HepG2 (cell line): ENCODE measurements at regions not wholly inside any gene's neighbourhood (a gene's known extent, or its start where the extent isn't known, plus 50 kb on each side); places are given as distances from the start of the nearest gene placed in this dataset.

Experiments used
- ATAC-seq: fragments of 200-7000 bp; cut with Tn5 transposase; 3 replicates; pipeline ENCODE4 v1.9.1; 2020; ENCODE audit warnings: mild to moderate bottlenecking, moderate library complexity
- BruUV-seq: library from RNA; stranded (reverse); fragments of 400-500 nt; replicated peaks from 2 replicates; lab custom pipeline; 2021; lab: Mats Ljungman, UMichigan
- CTCF ChIA-PET: fragments of 300-600 bp; formaldehyde crosslinking; extraction: SDS; loops from one replicate; lab custom pipeline; 2021; ENCODE audit warnings: low total read pairs, inconsistent platforms, low intra/inter-chr PET ratio; lab: Yijun Ruan, JAX
- POLR2A ChIA-PET: fragments of 350-600 bp; sonication (Branson Sonifier 250); formaldehyde crosslinking; loops from one replicate; lab custom pipeline; 2020; ENCODE audit warnings: antibody characterized with exemption, inconsistent platforms; lab: Yijun Ruan, JAX
- DNase-seq: peaks from one replicate; pipeline ENCODE4 v3.0.0-alpha.2; 2015; ENCODE audit warnings: low spot score
- FAIRE-seq: peaks from 3 replicates; lab custom pipeline; 2011; peaks lifted over from hg19 to GRCh38; lab: Jason Lieb, UNC
- H2AFZ ChIP-seq: one replicate; pipeline ENCODE4 v1.6.1; 2011; ENCODE audit warnings: low read length, inconsistent platforms
- H3K27ac ChIP-seq: fragments of 300-600 bp; 3 replicates; pipeline ENCODE4 v1.8.0; 2011; ENCODE audit warnings: mixed run types, mild to moderate bottlenecking, mixed read lengths, low read length, inconsistent platforms; ENCODE audit not compliant: insufficient read depth; ENCODE audit errors: extremely low read length
- H3K27me3 ChIP-seq, 2 experiments: fragments of 200-600 bp in 1 of 2; 2 replicates in 1 of 2; 3 replicates in 1 of 2; pipeline versions ENCODE4 v1.6.0 to v1.8.0; 2011; ENCODE audit warnings: low read length in 2 of 2, mild to moderate bottlenecking in 2 of 2, moderate library complexity in 2 of 2, inconsistent platforms in 1 of 2; ENCODE audit not compliant: insufficient read depth in 2 of 2, control insufficient read depth in 1 of 2
- H3K36me3 ChIP-seq, 2 experiments: fragments of 200-600 bp in 1 of 2; replicated peaks in 1 of 2; 2 replicates in 1 of 2; 3 replicates in 1 of 2; pipeline versions ENCODE4 v1.5.1 to v1.8.0; 2011; ENCODE audit warnings: low read length in 2 of 2, inconsistent platforms in 1 of 2; ENCODE audit not compliant: insufficient read depth in 2 of 2, control insufficient read depth in 1 of 2
- H3K4me1 ChIP-seq: 2 replicates; pipeline ENCODE4 v1.5.1; 2012; ENCODE audit warnings: low read length, inconsistent platforms; ENCODE audit not compliant: insufficient read depth
- H3K4me2 ChIP-seq: 2 replicates; pipeline ENCODE4 v1.6.0; 2011; ENCODE audit warnings: low read depth, low read length, inconsistent platforms
- H3K4me3 ChIP-seq, 3 experiments: fragments of 200-600 bp in 1 of 3; sonication (generic), shearing (Covaris generic) in 1 of 3; replicated peaks in 1 of 3; 2 replicates each; pipeline ENCODE4 v1.5.1; 2011 to 2016; ENCODE audit warnings: low read length in 3 of 3, inconsistent platforms in 2 of 3, low read depth in 2 of 3, mild to moderate bottlenecking in 2 of 3, control low read depth in 1 of 3, mixed read lengths in 1 of 3; ENCODE audit not compliant: insufficient read depth in 1 of 3
- H3K79me2 ChIP-seq: one replicate; pipeline ENCODE4 v1.6.1; 2011; ENCODE audit warnings: low read length, inconsistent platforms; ENCODE audit not compliant: insufficient read depth
- H3K9ac ChIP-seq: 2 replicates; pipeline ENCODE4 v1.6.0; 2011; ENCODE audit warnings: mild to moderate bottlenecking, low read depth, low read length, inconsistent platforms; ENCODE audit not compliant: insufficient read depth
- H3K9me3 ChIP-seq: 2 replicates; pipeline ENCODE4 v1.5.1; 2012; ENCODE audit warnings: mild to moderate bottlenecking, low read length
- H4K20me1 ChIP-seq: 2 replicates; pipeline ENCODE4 v1.6.0; 2011; ENCODE audit warnings: inconsistent platforms, mild to moderate bottlenecking, low read length, moderate library complexity; ENCODE audit not compliant: insufficient read depth
- AKAP8 ChIP-seq: sonication (generic); formaldehyde crosslinking; IDR thresholded peaks from 2 replicates; pipeline ENCODE4 v1.5.1; 2020; ENCODE audit warnings: mild to moderate bottlenecking, missing genetic modification reagents
- BHLHE40 ChIP-seq: IDR thresholded peaks from 2 replicates; pipeline ENCODE4 v1.6.1; 2011; ENCODE audit warnings: low read length, improper control_type of control experiment
- CBX1 ChIP-seq: IDR thresholded peaks from one replicate; pipeline ENCODE4 v1.6.1; 2016; ENCODE audit warnings: antibody characterized with exemption, low read depth
- CEBPB ChIP-seq: IDR thresholded peaks from 2 replicates; pipeline ENCODE4 v1.6.1; 2011; ENCODE audit warnings: low read depth, low read length, improper control_type of control experiment, borderline replicate concordance
- CREB1 ChIP-seq, 2 experiments: fragments of 450-650 bp in 1 of 2; IDR thresholded peaks; 2 replicates each; pipeline ENCODE4 v1.6.1; 2016 to 2017; ENCODE audit warnings: control low read depth in 1 of 2, mild to moderate bottlenecking in 1 of 2, missing compliant biosample characterization in 1 of 2, missing genetic modification characterization in 1 of 2
- DNMT3B ChIP-seq: conservative IDR thresholded peaks from 2 replicates; pipeline ENCODE4 v1.6.1; 2016; ENCODE audit warnings: missing biosample characterization, control low read depth
- FLYWCH1 ChIP-seq: sonication (generic); formaldehyde crosslinking; IDR thresholded peaks from 2 replicates; pipeline ENCODE4 v1.8.1; 2023; ENCODE audit warnings: mild to moderate bottlenecking, missing genetic modification reagents
- HHEX ChIP-seq: IDR thresholded peaks from 2 replicates; pipeline ENCODE4 v1.6.1; 2016; ENCODE audit warnings: control low read depth
- IKZF1 ChIP-seq: fragments of 450-650 bp; IDR thresholded peaks from 2 replicates; pipeline ENCODE4 v1.7.1; 2016
- MATR3 ChIP-seq: sonication (generic); formaldehyde crosslinking; IDR thresholded peaks from 2 replicates; pipeline ENCODE4 v1.4.0; 2020; ENCODE audit warnings: missing genetic modification reagents
- MED8 ChIP-seq: sonication (generic); formaldehyde crosslinking; IDR thresholded peaks from 2 replicates; pipeline ENCODE4 v1.8.1; 2023; ENCODE audit warnings: mild to moderate bottlenecking, missing genetic modification reagents; ENCODE audit not compliant: insufficient replicate concordance
- NFE2L1 ChIP-seq: sonication (generic); formaldehyde crosslinking; IDR thresholded peaks from 2 replicates; pipeline ENCODE4 v1.4.0; 2020; ENCODE audit warnings: missing genetic modification reagents, mild to moderate bottlenecking, borderline replicate concordance
- PHF21A ChIP-seq: sonication (generic); formaldehyde crosslinking; IDR thresholded peaks from 2 replicates; pipeline ENCODE4 v1.5.0; 2020; ENCODE audit warnings: mild to moderate bottlenecking, missing genetic modification reagents
- PHF8 ChIP-seq: sonication (generic); formaldehyde crosslinking; IDR thresholded peaks from 2 replicates; pipeline ENCODE4 v1.5.0; 2020; ENCODE audit warnings: missing genetic modification reagents
- RFX3 ChIP-seq: IDR thresholded peaks from 2 replicates; pipeline ENCODE4 v1.6.1; 2016; ENCODE audit warnings: missing biosample characterization, missing genetic modification reagents
- SALL2 ChIP-seq: sonication (generic); formaldehyde crosslinking; IDR thresholded peaks from 2 replicates; pipeline ENCODE4 v1.8.1; 2023; ENCODE audit warnings: mild to moderate bottlenecking, missing genetic modification reagents, inconsistent platforms
- SATB2 ChIP-seq: sonication (generic); formaldehyde crosslinking; IDR thresholded peaks from 2 replicates; pipeline ENCODE4 v1.5.0; 2020; ENCODE audit warnings: missing genetic modification reagents
- SIN3B ChIP-seq: fragments of 150-350 bp; IDR thresholded peaks from 2 replicates; pipeline ENCODE4 v1.6.1; 2014; ENCODE audit warnings: low read length
- SIX4 ChIP-seq: sonication (generic); formaldehyde crosslinking; IDR thresholded peaks from 2 replicates; pipeline ENCODE4 v1.4.0; 2020; ENCODE audit warnings: missing genetic modification reagents
- SOX5 ChIP-seq: IDR thresholded peaks from 2 replicates; pipeline ENCODE4 v1.6.1; 2016; ENCODE audit warnings: borderline replicate concordance
- SOX6 ChIP-seq, 2 experiments: fragments of 450-650 bp in 1 of 2; sonication (generic) in 1 of 2; formaldehyde crosslinking in 1 of 2; IDR thresholded peaks; 2 replicates each; pipeline versions ENCODE4 v1.4.0 to v1.6.1; 2017 to 2020; ENCODE audit warnings: antibody characterized with exemption in 1 of 2, mild to moderate bottlenecking in 1 of 2, missing genetic modification reagents in 1 of 2
- TARDBP ChIP-seq: sonication (generic); formaldehyde crosslinking; IDR thresholded peaks from 2 replicates; pipeline ENCODE4 v1.8.0; 2022; ENCODE audit warnings: mild to moderate bottlenecking, missing genetic modification reagents
- ZNF431 ChIP-seq: sonication (generic); formaldehyde crosslinking; IDR thresholded peaks from 2 replicates; pipeline ENCODE4 v1.9.0; 2022; ENCODE audit warnings: missing genetic modification reagents, low read depth, mild to moderate bottlenecking, borderline replicate concordance
- ZNF44 ChIP-seq: sonication (generic); formaldehyde crosslinking; IDR thresholded peaks from 2 replicates; pipeline ENCODE4 v1.5.1; 2020; ENCODE audit warnings: mild to moderate bottlenecking, missing genetic modification reagents
- ZNF441 ChIP-seq: sonication (generic); formaldehyde crosslinking; IDR thresholded peaks from 2 replicates; pipeline ENCODE4 v1.7.0; 2021; ENCODE audit warnings: missing genetic modification reagents, borderline replicate concordance
- ZNF577 ChIP-seq: sonication (generic); formaldehyde crosslinking; IDR thresholded peaks from 2 replicates; pipeline ENCODE4 v1.4.0; 2020; ENCODE audit warnings: mild to moderate bottlenecking, low read depth, missing genetic modification reagents, borderline replicate concordance
- ZNF772 ChIP-seq: sonication (generic); formaldehyde crosslinking; IDR thresholded peaks from 2 replicates; pipeline ENCODE4 v1.5.0; 2020; ENCODE audit warnings: mild to moderate bottlenecking, missing genetic modification reagents
- ZSCAN21 ChIP-seq: sonication (generic); formaldehyde crosslinking; IDR thresholded peaks from 2 replicates; pipeline ENCODE4 v1.8.0; 2022; ENCODE audit warnings: mild to moderate bottlenecking, missing genetic modification reagents, moderate library complexity, borderline replicate concordance
- WGBS: methylation state at CpG from one replicate; pipeline ENCODE4 v1.1.6; 2017; ENCODE audit warnings: low lambda C conversion rate; 5-methylcytosine and 5-hydroxymethylcytosine counted together
- in situ Hi-C: cut with HindIII; loops from 2 replicates; pipeline ENCODE4 v1.10.0; 2017; ENCODE audit warnings: low pct_unique_long_range_greater_than_20kb; ENCODE audit not compliant: extremely low pct_ligation_motif_present
- intact Hi-C: fragments of 100-400 bp; cut with micrococcal nuclease; formaldehyde crosslinking; loops from one replicate; pipeline ENCODE4 v1.10.0; 2022; ENCODE audit not compliant: unreplicated experiment
- TF ChIP-seq, protein P1 (sequence below): fragments of 450-650 bp; IDR thresholded peaks from 2 replicates; pipeline ENCODE4 v1.6.1; 2016

DNA sequence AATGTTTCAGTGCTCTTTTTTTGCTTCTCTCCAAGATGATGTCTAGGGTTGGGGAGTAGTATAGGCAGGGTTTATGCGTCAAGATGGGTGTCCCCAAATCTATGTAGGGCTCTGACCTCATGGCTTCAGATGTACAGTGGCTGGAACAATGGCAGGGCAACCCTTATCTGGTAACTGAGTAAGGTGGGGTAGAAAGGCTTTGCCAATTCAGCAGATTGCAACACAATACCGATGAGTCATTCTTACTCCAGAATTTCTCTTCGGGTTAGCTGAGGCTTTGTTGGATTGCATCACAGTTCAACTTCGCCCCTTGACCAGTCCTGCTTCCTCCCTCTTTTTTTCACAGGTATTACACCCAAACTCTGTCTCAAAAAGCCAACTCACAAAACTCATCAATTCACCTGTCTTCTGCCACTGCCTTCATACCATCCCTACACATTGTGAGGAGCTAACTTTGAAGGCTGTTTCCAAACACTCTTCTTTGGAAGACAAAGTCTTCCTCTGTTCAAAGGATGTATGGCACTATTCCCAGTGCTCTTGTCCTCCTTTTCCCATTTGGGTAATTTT, 190.2 kb upstream of the CNOT2 start:
- in situ Hi-C loops (no loop called here), intact Hi-C loops (no loop called here)
- DNase-seq: peak; percentile 84
- no peaks in the 10 kb centered on the region for H3K36me3 ChIP-seq
- POLR2A ChIA-PET: no interaction called here
- 2% methylated on average over 4 of the region's 4 CpGs for WGBS
- peak; percentile 93 for ATAC-seq
- H3K9me3 ChIP-seq: no peaks in the 10 kb centered on the region
- H3K27me3 ChIP-seq: peaks cover 0 to 3% of the 10 kb centered on the region in 2 experiments; a peak in 1 of 5 replicates
- no peaks in the 10 kb centered on the region for H4K20me1 ChIP-seq
- peak; percentile 77 for FAIRE-seq
- no peak overlapping the region for H3K4me3 ChIP-seq
- no peak overlapping the region for H3K4me2 ChIP-seq
- H3K9ac ChIP-seq: no peak overlapping the region
- H3K27ac ChIP-seq: no peak overlapping the region
- BruUV-seq: no TSS peak
- no peak overlapping the region for H2AFZ ChIP-seq
- H3K4me1 ChIP-seq: peaks cover 11% of the 10 kb centered on the region
- CTCF ChIA-PET: no interaction called here
- H3K79me2 ChIP-seq: no peaks in the 10 kb centered on the region
- TF ChIP-seq DNMT3B (CRISPR knock-in tag): no peak
- TF ChIP-seq RFX3: no peak
- TF ChIP-seq SATB2 (CRISPR knock-in tag): no peak
- TF ChIP-seq AKAP8 (CRISPR knock-in tag): no peak
- no peak for TF ChIP-seq ZNF772 (CRISPR knock-in tag)
- TF ChIP-seq ZNF441 (CRISPR knock-in tag): no peak
- no peak for TF ChIP-seq SIX4 (CRISPR knock-in tag)
- TF ChIP-seq BHLHE40: no peak
- TF ChIP-seq HHEX (CRISPR knock-in tag): no peak
- TF ChIP-seq IKZF1: no peak
- no peak for TF ChIP-seq MED8 (CRISPR knock-in tag)
- TF ChIP-seq SIN3B: no peak
- no peak for TF ChIP-seq SOX6 (IDR thresholded peaks at IDR 0.05)
- TF ChIP-seq SOX6 (CRISPR knock-in tag; IDR thresholded peaks at IDR 0.05): peak; percentile 93
- TF ChIP-seq CBX1: no peak
- no peak for TF ChIP-seq PHF8
- peak; percentile 99 for TF ChIP-seq CEBPB
- TF ChIP-seq TARDBP (CRISPR knock-in tag): peak; percentile 28; the same call in 1 of the 2 replicates
- no peak for TF ChIP-seq PHF21A (CRISPR knock-in tag)
- no peak for TF ChIP-seq FLYWCH1 (CRISPR knock-in tag)
- TF ChIP-seq ZSCAN21 (CRISPR knock-in tag): no peak
- TF ChIP-seq SOX5 (CRISPR knock-in tag): peak; percentile 85
- TF ChIP-seq SALL2 (CRISPR knock-in tag): no peak
- no peak for TF ChIP-seq ZNF431
- TF ChIP-seq CREB1 (IDR thresholded peaks at IDR 0.05): 0 out of 2 replicates have a peak, but pooled peaks have one; percentile 18
- peak; percentile 17; the same call in 1 of the 2 replicates for TF ChIP-seq CREB1 (CRISPR knock-in tag; IDR thresholded peaks at IDR 0.05)
- TF ChIP-seq, protein P1, sequence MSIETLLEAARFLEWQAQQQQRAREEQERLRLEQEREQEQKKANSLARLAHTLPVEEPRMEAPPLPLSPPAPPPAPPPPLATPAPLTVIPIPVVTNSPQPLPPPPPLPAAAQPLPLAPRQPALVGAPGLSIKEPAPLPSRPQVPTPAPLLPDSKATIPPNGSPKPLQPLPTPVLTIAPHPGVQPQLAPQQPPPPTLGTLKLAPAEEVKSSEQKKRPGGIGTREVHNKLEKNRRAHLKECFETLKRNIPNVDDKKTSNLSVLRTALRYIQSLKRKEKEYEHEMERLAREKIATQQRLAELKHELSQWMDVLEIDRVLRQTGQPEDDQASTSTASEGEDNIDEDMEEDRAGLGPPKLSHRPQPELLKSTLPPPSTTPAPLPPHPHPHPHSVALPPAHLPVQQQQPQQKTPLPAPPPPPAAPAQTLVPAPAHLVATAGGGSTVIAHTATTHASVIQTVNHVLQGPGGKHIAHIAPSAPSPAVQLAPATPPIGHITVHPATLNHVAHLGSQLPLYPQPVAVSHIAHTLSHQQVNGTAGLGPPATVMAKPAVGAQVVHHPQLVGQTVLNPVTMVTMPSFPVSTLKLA: no peak
- TF ChIP-seq ZNF44: no peak
- TF ChIP-seq MATR3 (CRISPR knock-in tag): no peak
- TF ChIP-seq NFE2L1 (CRISPR knock-in tag): no peak
- TF ChIP-seq ZNF577 (CRISPR knock-in tag): no peak
